Activated CD4-positive, alpha-beta memory T cell treated with anti-CD3 and anti-CD28 coated beads, Interleukin-2, amount 10 ng/mL, durations not matched to agents 7 days and 5 days (primary cell): ENCODE measurements at regions not wholly inside any gene's neighbourhood (a gene's known extent, or its start where the extent isn't known, plus 50 kb on each side); places are given as distances from the start of the nearest gene placed in this dataset.
"Not testable (repeated sequence)": the region's sequence is repeated elsewhere in the genome, so short reads cannot be mapped to it uniquely, and the experiment has no call there.

Experiments used
- CTCF ChIA-PET: fragments of 350-600 bp; sonication (Branson Sonifier 250); formaldehyde crosslinking; loops from one replicate; lab custom pipeline; 2021; ENCODE audit warnings: antibody characterized with exemption, inconsistent platforms; lab: Charles Lee
- POLR2A ChIA-PET: fragments of 350-600 bp; sonication (Branson Sonifier 250); formaldehyde crosslinking; loops from one replicate; lab custom pipeline; 2021; ENCODE audit warnings: antibody characterized with exemption; lab: Charles Lee
- DNase-seq: peaks from one replicate; pipeline ENCODE4 v3.0.0-alpha.2; 2020
- H3K27ac Mint-ChIP-seq: one replicate; pipeline ENCODE4 v1.8.0; 2021; ENCODE audit warnings: mild to moderate bottlenecking, mixed read lengths
- H3K27me3 Mint-ChIP-seq: one replicate; pipeline ENCODE4 v1.8.0; 2021; ENCODE audit warnings: mixed read lengths
- H3K36me3 Mint-ChIP-seq: one replicate; pipeline ENCODE4 v1.8.0; 2021; ENCODE audit warnings: low read depth, mixed read lengths
- H3K4me1 Mint-ChIP-seq: one replicate; pipeline ENCODE4 v1.8.0; 2021; ENCODE audit warnings: mixed read lengths
- H3K4me3 Mint-ChIP-seq: one replicate; pipeline ENCODE4 v1.8.0; 2021; ENCODE audit warnings: mild to moderate bottlenecking, mixed read lengths
- H3K9me3 Mint-ChIP-seq: one replicate; pipeline ENCODE4 v1.8.0; 2021; ENCODE audit warnings: mixed read lengths

GRCh38 chr3:194879991-194880939 is 194.6 kb downstream of the FAM43A start:
- H3K27ac Mint-ChIP-seq = no peak overlapping the region
- peaks cover 18% of the 10 kb centered on the region for H3K9me3 Mint-ChIP-seq
- no peaks in the 10 kb centered on the region for H3K36me3 Mint-ChIP-seq
- POLR2A ChIA-PET = no interaction called here
- CTCF ChIA-PET = no interaction called here
- H3K4me3 Mint-ChIP-seq = no peak overlapping the region
- H3K27me3 Mint-ChIP-seq = no peaks in the 10 kb centered on the region
- H3K4me1 Mint-ChIP-seq = peaks cover 3% of the 10 kb centered on the region
- no peak for DNase-seq

- POLR2A ChIA-PET = no interaction called here
- CTCF ChIA-PET = no interaction called here
- Mint-ChIP-seq H3K4me3 (no peak overlapping the region), H3K9me3 (peaks cover 21% of the 10 kb centered on the region), H3K27me3 (no peaks in the 10 kb centered on the region), H3K4me1 (peaks cover 3% of the 10 kb centered on the region), H3K27ac (no peak overlapping the region), H3K36me3 (no peaks in the 10 kb centered on the region)
- no peak for DNase-seq
These were observed 195.6 kb downstream of the FAM43A start for GRCh38 chr3:194880940-194881925.

- peaks cover 21% of the 10 kb centered on the region for H3K9me3 Mint-ChIP-seq
- H3K36me3 Mint-ChIP-seq = no peaks in the 10 kb centered on the region
- DNase-seq = no peak
- no peak overlapping the region for H3K27ac Mint-ChIP-seq
- H3K4me3 Mint-ChIP-seq = no peak overlapping the region
- peaks cover 3% of the 10 kb centered on the region for H3K4me1 Mint-ChIP-seq
- peaks cover 6% of the 10 kb centered on the region for H3K27me3 Mint-ChIP-seq
- ChIA-PET CTCF (no interaction called here), POLR2A (no interaction called here)
These were observed 199.1 kb downstream of the FAM43A start for GRCh38 chr3:194884649-194885315.

- CTCF ChIA-PET = no interaction called here
- Mint-ChIP-seq H3K36me3 (no peaks in the 10 kb centered on the region), H3K27me3 (peaks cover 6% of the 10 kb centered on the region), H3K9me3 (peaks cover 21% of the 10 kb centered on the region), H3K27ac (no peak overlapping the region), H3K4me3 (no peak overlapping the region), H3K4me1 (no peaks in the 10 kb centered on the region)
- no peak for DNase-seq
- POLR2A ChIA-PET = no interaction called here
These were observed 200.1 kb downstream of the FAM43A start for GRCh38 chr3:194885766-194886165.

- CTCF ChIA-PET = no interaction called here
- Mint-ChIP-seq H3K27ac (no peak overlapping the region), H3K4me3 (no peak overlapping the region), H3K27me3 (peaks cover 6% of the 10 kb centered on the region), H3K36me3 (no peaks in the 10 kb centered on the region), H3K4me1 (no peaks in the 10 kb centered on the region), H3K9me3 (peaks cover 19% of the 10 kb centered on the region)
- POLR2A ChIA-PET = no interaction called here
- no peak for DNase-seq
These were observed 201.2 kb downstream of the FAM43A start for GRCh38 chr3:194886836-194887235.

GRCh38 chr3:194888062-194888461 is 202.4 kb downstream of the FAM43A start:
- POLR2A ChIA-PET, CTCF ChIA-PET, H3K36me3 Mint-ChIP-seq, H3K27ac Mint-ChIP-seq, H3K4me1 Mint-ChIP-seq, H3K27me3 Mint-ChIP-seq, DNase-seq, H3K4me3 Mint-ChIP-seq: not testable (repeated sequence)
- H3K9me3 Mint-ChIP-seq = peaks cover 17% of the 10 kb centered on the region

- no peak overlapping the region for H3K27ac Mint-ChIP-seq
- H3K9me3 Mint-ChIP-seq = peaks cover 13% of the 10 kb centered on the region
- no peak overlapping the region for H3K4me3 Mint-ChIP-seq
- H3K36me3 Mint-ChIP-seq = no peaks in the 10 kb centered on the region
- H3K27me3 Mint-ChIP-seq = peaks cover 10% of the 10 kb centered on the region
- ChIA-PET CTCF (no interaction called here), POLR2A (no interaction called here)
- no peak for DNase-seq
- peaks cover 6% of the 10 kb centered on the region for H3K4me1 Mint-ChIP-seq
These were observed 203.2 kb downstream of the FAM43A start for GRCh38 chr3:194888916-194889315.

GRCh38 chr3:194890091-194890490 is 204.4 kb downstream of the FAM43A start:
- no peak for DNase-seq
- Mint-ChIP-seq H3K27me3 (peaks cover 16% of the 10 kb centered on the region), H3K27ac (no peak overlapping the region), H3K4me1 (peaks cover 6% of the 10 kb centered on the region), H3K4me3 (no peak overlapping the region), H3K36me3 (no peaks in the 10 kb centered on the region), H3K9me3 (peaks cover 13% of the 10 kb centered on the region)
- CTCF ChIA-PET = no interaction called here
- POLR2A ChIA-PET = no interaction called here

GRCh38 chr3:194893121-194893987 is 207.7 kb downstream of the FAM43A start:
- DNase-seq = no peak
- H3K4me3 Mint-ChIP-seq = no peak overlapping the region
- CTCF ChIA-PET = no interaction called here

GRCh38 chr3:194894538-194894937 is 208.9 kb downstream of the FAM43A start:
- H3K36me3 Mint-ChIP-seq = peaks cover 2% of the 10 kb centered on the region
- CTCF ChIA-PET = no interaction called here

More at GRCh38 chr3:194893121-194893987, 207.7 kb downstream of the FAM43A start:
- Mint-ChIP-seq H3K27me3 (peaks cover 37% of the 10 kb centered on the region), H3K36me3 (no peaks in the 10 kb centered on the region), H3K4me1 (peaks cover 6% of the 10 kb centered on the region), H3K9me3 (peaks cover 14% of the 10 kb centered on the region), H3K27ac (no peak overlapping the region)
- POLR2A ChIA-PET = no interaction called here

GRCh38 chr3:194900854-194901522 is 215.3 kb downstream of the FAM43A start:
- peaks cover 60% of the 10 kb centered on the region for H3K27me3 Mint-ChIP-seq
- peaks cover 2% of the 10 kb centered on the region for H3K36me3 Mint-ChIP-seq

More at GRCh38 chr3:194894538-194894937, 208.9 kb downstream of the FAM43A start:
- Mint-ChIP-seq H3K4me3 (no peak overlapping the region), H3K4me1 (peaks cover 6% of the 10 kb centered on the region), H3K27me3 (peaks cover 45% of the 10 kb centered on the region), H3K27ac (no peak overlapping the region), H3K9me3 (peaks cover 16% of the 10 kb centered on the region)
- no peak for DNase-seq
- POLR2A ChIA-PET = no interaction called here

More at GRCh38 chr3:194900854-194901522, 215.3 kb downstream of the FAM43A start:
- Mint-ChIP-seq H3K9me3 (peaks cover 20% of the 10 kb centered on the region), H3K4me3 (no peak overlapping the region), H3K27ac (no peak overlapping the region), H3K4me1 (peaks cover 4% of the 10 kb centered on the region)
- DNase-seq = no peak
- POLR2A ChIA-PET = no interaction called here
- CTCF ChIA-PET = no interaction called here
